GM12878 (cell line): ENCODE measurements at regions not wholly inside any gene's neighbourhood (a gene's known extent, or its start where the extent isn't known, plus 50 kb on each side); places are given as distances from the start of the nearest gene placed in this dataset.

ENCODE experiments used
- ATAC-seq: fragments of 200-7000 bp; cut with Tn5 transposase; 3 replicates; pipeline ENCODE4 v1.9.1; 2020; ENCODE audit warnings: mild to moderate bottlenecking, moderate library complexity
- BruUV-seq: library from RNA; stranded (reverse); fragments of 400-500 nt; replicated peaks from 2 replicates; lab custom pipeline; 2021; lab: Mats Ljungman, UMichigan
- CTCF ChIA-PET: fragments of 300-600 bp; sonication (Branson Sonifier 250); formaldehyde crosslinking; extraction: SDS; loops from one replicate; lab custom pipeline; 2021; ENCODE audit warnings: inconsistent platforms; lab: Yijun Ruan, JAX
- POLR2A ChIA-PET: fragments of 350-600 bp; formaldehyde crosslinking; extraction: SDS; loops from one replicate; lab custom pipeline; 2021; ENCODE audit warnings: inconsistent platforms; lab: Charles Lee
- RAD21 ChIA-PET: fragments of 300-600 bp; sonication (Branson Sonifier 250); formaldehyde crosslinking; loops from one replicate; lab custom pipeline; 2023; ENCODE audit warnings: antibody characterized with exemption; ENCODE audit not compliant: unreplicated experiment; lab: Charles Lee
- SMC1A ChIA-PET: fragments of 300-600 bp; sonication (Branson Sonifier 250); formaldehyde crosslinking; loops from one replicate; lab custom pipeline; 2023; ENCODE audit not compliant: unreplicated experiment, uncharacterized antibody; lab: Charles Lee
- DNase-seq: peaks from one replicate; pipeline ENCODE4 v3.0.0-alpha.2; 2011; ENCODE audit warnings: low read depth, low spot score
- FAIRE-seq: peaks from 3 replicates; lab custom pipeline; 2011; peaks lifted over from hg19 to GRCh38; lab: Jason Lieb, UNC
- H2AFZ ChIP-seq: 2 replicates; pipeline ENCODE4 v1.6.0; 2011; ENCODE audit warnings: low read depth, low read length, control low read depth; ENCODE audit not compliant: control insufficient read depth
- H3K27ac ChIP-seq: 2 replicates; pipeline ENCODE4 v1.5.1; 2011; ENCODE audit warnings: control low read depth; ENCODE audit not compliant: control insufficient read depth, insufficient read depth
- H3K27me3 ChIP-seq, 2 experiments: replicated peaks in 1 of 2; 2 replicates each; pipeline versions ENCODE4 v1.6.0 to v1.6.1; 2011; ENCODE audit warnings: low read length in 1 of 2; ENCODE audit not compliant: control insufficient read depth in 2 of 2, insufficient read depth in 2 of 2
- H3K36me3 ChIP-seq, 2 experiments: 2 replicates each; pipeline ENCODE4 v1.5.1; 2011; ENCODE audit warnings: low read length in 1 of 2; ENCODE audit not compliant: control insufficient read depth in 2 of 2, insufficient read depth in 2 of 2
- H3K4me1 ChIP-seq: 2 replicates; pipeline ENCODE4 v1.6.1; 2011; ENCODE audit warnings: mild to moderate bottlenecking, low read length, moderate library complexity, mixed read lengths; ENCODE audit not compliant: control insufficient read depth, insufficient read depth
- H3K4me2 ChIP-seq: 2 replicates; pipeline ENCODE4 v1.6.0; 2011; ENCODE audit warnings: control low read depth; ENCODE audit not compliant: control insufficient read depth, insufficient read depth
- H3K4me3 ChIP-seq: fragments of 200-600 bp; sonication (generic); 2 replicates; pipeline ENCODE4 v1.5.1; 2016
- H3K79me2 ChIP-seq: 2 replicates; pipeline ENCODE4 v1.6.0; 2011; ENCODE audit warnings: low read length; ENCODE audit not compliant: control insufficient read depth, insufficient read depth
- H3K9ac ChIP-seq: 2 replicates; pipeline ENCODE4 v1.8.0; 2011; ENCODE audit warnings: low read length, control low read depth, mixed read lengths; ENCODE audit not compliant: control insufficient read depth, insufficient read depth
- H3K9me3 ChIP-seq: replicated peaks from 3 replicates; pipeline ENCODE4 v1.5.1; 2011; ENCODE audit warnings: mild to moderate bottlenecking, low read length; ENCODE audit not compliant: control insufficient read depth, insufficient read depth
- H4K20me1 ChIP-seq: 2 replicates; pipeline ENCODE4 v1.6.0; 2011; ENCODE audit not compliant: control insufficient read depth, insufficient read depth
- BRCA1 ChIP-seq: IDR thresholded peaks from 2 replicates; pipeline ENCODE4 v1.6.1; 2011; ENCODE audit warnings: low read depth, low read length, improper control_type of control experiment
- HDAC6 ChIP-seq: fragments of 200-600 bp; sonication (generic); IDR thresholded peaks from one replicate; pipeline ENCODE4 v1.8.0; 2017; ENCODE audit warnings: antibody characterized with exemption; ENCODE audit not compliant: unreplicated experiment
- HSF1 ChIP-seq: fragments of 150-350 bp; IDR thresholded peaks from 2 replicates; pipeline ENCODE4 v1.6.1; 2014; ENCODE audit warnings: mild to moderate bottlenecking, low read depth, low read length
- ZBTB4 ChIP-seq: fragments of 450-650 bp; formaldehyde crosslinking; IDR thresholded peaks from 2 replicates; pipeline ENCODE4 v1.4.0; 2022; ENCODE audit warnings: mild to moderate bottlenecking, moderate library complexity
- WGBS: methylation state at CpG from one replicate; pipeline ENCODE4 v1.1.6; 2016; ENCODE audit warnings: low lambda C conversion rate; ENCODE audit not compliant: insufficient replicate concordance, insufficient coverage; ENCODE audit errors: missing lambda C conversion rate; 5-methylcytosine and 5-hydroxymethylcytosine counted together
- in situ Hi-C: fragments of 300-500 bp; cut with MboI; formaldehyde crosslinking; loops from 9 replicates; pipeline ENCODE4 v1.14.3; 2018; ENCODE audit warnings: mixed read lengths
- intact Hi-C: fragments of 100-400 bp; cut with micrococcal nuclease; formaldehyde crosslinking; loops from one replicate; pipeline ENCODE4 v1.14.2; 2022; ENCODE audit not compliant: unreplicated experiment

DNA sequence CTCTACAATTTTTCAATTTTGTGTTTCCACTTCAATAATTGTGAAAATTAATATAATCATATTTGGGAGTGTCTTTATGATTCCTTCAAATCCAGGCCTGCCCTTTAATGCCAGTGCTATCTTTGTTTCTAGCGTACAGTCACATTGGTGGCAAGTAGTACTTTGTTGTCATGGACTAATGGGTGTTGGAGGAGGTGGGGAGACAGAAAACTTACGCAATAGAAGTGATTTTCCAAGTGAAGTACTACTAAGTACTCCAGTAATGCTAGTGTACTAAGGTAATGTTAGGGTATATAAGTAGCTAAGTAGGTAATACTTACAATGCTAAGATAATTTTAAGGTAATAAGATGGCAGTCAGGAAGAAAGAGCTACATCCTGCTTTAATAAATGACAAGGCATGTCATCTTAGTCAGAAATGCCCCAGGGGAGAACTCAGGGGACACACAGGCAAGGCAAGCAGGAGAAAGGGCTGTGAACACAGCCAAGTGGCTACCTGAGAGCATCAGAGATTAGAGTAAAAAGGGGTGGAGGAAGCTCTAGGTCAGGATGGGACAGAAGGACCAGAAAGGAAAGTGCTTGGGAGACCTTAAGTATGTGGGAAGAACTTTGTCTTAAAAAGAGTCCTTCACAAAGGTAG lies 217.2 kb upstream of the PRDM1 start:
- Histone ChIP-seq H3K36me3 (no peaks in the 10 kb centered on the region), H4K20me1 (no peaks in the 10 kb centered on the region), H3K9me3 (no peaks in the 10 kb centered on the region; the same call in 2 of the 3 replicates), H3K79me2 (no peaks in the 10 kb centered on the region), H3K9ac (no peak overlapping the region), H3K4me2 (no peak overlapping the region), H3K4me1 (no peaks in the 10 kb centered on the region), H2AFZ (no peak overlapping the region), H3K27me3 (peaks cover 2 to 6% of the 10 kb centered on the region in 2 experiments; a peak in 2 of 4 replicates), H3K27ac (no peak overlapping the region), H3K4me3 (no peak overlapping the region)
- TF ChIP-seq HSF1 (no peak), ZBTB4 (CRISPR knock-in tag) (no peak), HDAC6 (no peak), BRCA1 (no peak)
- FAIRE-seq (no peak), DNase-seq (no peak), ATAC-seq (no peak)
- POLR2A ChIA-PET, result interaction anchor here (0.6 kb wide), 1 partner anchor 10 kb away, joined by 3 read pairs; no protein-coding TSS in a partner anchor
- RAD21 ChIA-PET, result interaction anchor here (0.6 kb wide), 1 partner anchor 143 kb away, joined by 3 read pairs; no protein-coding TSS in a partner anchor
- no TSS peak for BruUV-seq
- intact Hi-C loops (no loop called here), in situ Hi-C loops (no loop called here)
- 44% methylated on average over 2 of the region's 2 CpGs for WGBS
- CTCF ChIA-PET, result no interaction called here
- SMC1A ChIA-PET, result interaction anchor here (1.0 kb wide), 1 partner anchor 83 kb away, joined by 3 read pairs; no protein-coding TSS in a partner anchor
